ENCODE measurements at regions not wholly inside any gene's neighbourhood (a gene's known extent, or its start where the extent isn't known, plus 50 kb on each side); places are given as distances from the start of the nearest gene placed in this dataset.
"Not testable (repeated sequence)": the region's sequence is repeated elsewhere in the genome, so short reads cannot be mapped to it uniquely, and the experiment has no call there.

DNA sequence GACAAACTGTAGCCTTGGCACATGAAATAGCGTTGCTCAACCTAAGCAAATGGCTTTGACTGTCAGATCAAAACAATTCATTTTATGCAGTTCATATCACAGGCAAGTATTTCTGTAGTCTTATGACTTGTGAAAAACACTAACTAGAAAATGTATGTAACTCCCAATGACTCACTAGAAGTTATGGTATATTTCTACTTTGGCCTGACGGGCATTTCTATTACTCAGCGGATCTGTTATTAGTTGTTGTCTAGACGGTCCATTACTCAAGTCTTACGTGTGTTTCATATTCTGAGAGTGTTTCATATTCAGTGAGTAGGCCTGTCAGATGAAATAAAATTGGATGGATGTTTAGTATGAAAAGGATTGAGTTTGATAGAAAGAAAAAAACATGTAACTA, 880.9 kb downstream of the PRIM2 start:
- H3K36me3 ChIP-seq, result no peaks in the 10 kb centered on the region
- ATAC-seq, result no peak
- H3K27me3 ChIP-seq, result no peaks in the 10 kb centered on the region
- no peaks in the 10 kb centered on the region for H3K9me3 ChIP-seq
- H3K4me3 ChIP-seq, result no peak overlapping the region
- in situ Hi-C loops (cut with MboI; ENCODE audit: low sequenced_read_pairs in 4 of 4) (no loop called here), intact Hi-C loops (cut with DNase I; ENCODE audit: low total_unique reads) (no loop called here)
- TF ChIP-seq POLR2A (IDR thresholded peaks at IDR 0.05), result no peak
- TF ChIP-seq, protein P1, sequence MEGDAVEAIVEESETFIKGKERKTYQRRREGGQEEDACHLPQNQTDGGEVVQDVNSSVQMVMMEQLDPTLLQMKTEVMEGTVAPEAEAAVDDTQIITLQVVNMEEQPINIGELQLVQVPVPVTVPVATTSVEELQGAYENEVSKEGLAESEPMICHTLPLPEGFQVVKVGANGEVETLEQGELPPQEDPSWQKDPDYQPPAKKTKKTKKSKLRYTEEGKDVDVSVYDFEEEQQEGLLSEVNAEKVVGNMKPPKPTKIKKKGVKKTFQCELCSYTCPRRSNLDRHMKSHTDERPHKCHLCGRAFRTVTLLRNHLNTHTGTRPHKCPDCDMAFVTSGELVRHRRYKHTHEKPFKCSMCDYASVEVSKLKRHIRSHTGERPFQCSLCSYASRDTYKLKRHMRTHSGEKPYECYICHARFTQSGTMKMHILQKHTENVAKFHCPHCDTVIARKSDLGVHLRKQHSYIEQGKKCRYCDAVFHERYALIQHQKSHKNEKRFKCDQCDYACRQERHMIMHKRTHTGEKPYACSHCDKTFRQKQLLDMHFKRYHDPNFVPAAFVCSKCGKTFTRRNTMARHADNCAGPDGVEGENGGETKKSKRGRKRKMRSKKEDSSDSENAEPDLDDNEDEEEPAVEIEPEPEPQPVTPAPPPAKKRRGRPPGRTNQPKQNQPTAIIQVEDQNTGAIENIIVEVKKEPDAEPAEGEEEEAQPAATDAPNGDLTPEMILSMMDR (IDR thresholded peaks at IDR 0.05 in 4 of 5, conservative IDR thresholded peaks at IDR 0.05 in 1 of 5), result no peak
- no peak overlapping the region for H3K27ac ChIP-seq
- H3K4me1 ChIP-seq, result no peaks in the 10 kb centered on the region
- DNase-seq, result no peak

DNA sequence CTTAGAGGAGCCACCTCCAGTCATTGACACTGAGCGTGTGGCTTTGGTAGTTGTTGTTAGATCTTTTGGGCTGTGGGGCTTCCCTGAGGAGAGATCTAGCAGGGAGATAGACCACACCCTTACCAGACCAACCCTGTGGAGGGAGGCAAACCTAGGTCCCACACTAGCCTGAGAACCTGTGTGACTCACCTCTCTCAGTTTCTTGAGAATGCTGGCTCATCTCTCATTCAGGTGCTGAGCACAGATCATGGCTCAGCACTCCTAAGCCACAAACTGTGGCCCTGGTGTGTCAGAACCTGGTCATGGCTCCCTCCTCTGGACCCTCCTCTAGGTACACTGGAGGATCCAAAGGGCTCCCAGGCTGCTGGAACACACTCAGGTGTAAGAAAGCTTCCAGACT, 919.7 kb downstream of the PRIM2 start:
- in situ Hi-C loops (cut with MboI; ENCODE audit: low sequenced_read_pairs in 4 of 4); H3K36me3 ChIP-seq; H3K27me3 ChIP-seq; H3K4me1 ChIP-seq; H3K9me3 ChIP-seq; H3K4me3 ChIP-seq; ATAC-seq; intact Hi-C loops (cut with DNase I; ENCODE audit: low total_unique reads); H3K27ac ChIP-seq; DNase-seq: not testable (repeated sequence)

DNA sequence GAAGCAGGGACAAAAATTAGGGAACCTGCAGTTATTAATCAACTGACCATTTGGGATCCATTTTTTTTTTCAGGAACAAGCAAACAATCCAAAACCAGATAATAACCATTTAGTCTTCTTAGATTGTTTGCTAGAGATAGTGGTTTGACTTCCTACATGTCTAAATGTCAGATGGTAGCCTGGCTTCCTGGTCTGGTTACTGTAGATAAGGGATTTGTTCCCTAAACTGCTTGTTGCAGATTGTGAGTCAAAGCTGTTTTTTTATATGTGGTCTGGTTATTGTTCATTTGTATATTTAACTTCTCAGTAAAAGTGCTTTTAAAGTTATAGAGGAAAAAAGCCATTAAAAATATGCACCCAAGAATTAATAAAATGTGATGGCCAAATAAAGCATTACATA, 921.0 kb downstream of the PRIM2 start:
- H3K9me3 ChIP-seq; H3K27ac ChIP-seq; DNase-seq; in situ Hi-C loops (cut with MboI; ENCODE audit: low sequenced_read_pairs in 4 of 4); H3K4me3 ChIP-seq; H3K4me1 ChIP-seq; H3K27me3 ChIP-seq; intact Hi-C loops (cut with DNase I; ENCODE audit: low total_unique reads); H3K36me3 ChIP-seq; ATAC-seq: not testable (repeated sequence)

DNA sequence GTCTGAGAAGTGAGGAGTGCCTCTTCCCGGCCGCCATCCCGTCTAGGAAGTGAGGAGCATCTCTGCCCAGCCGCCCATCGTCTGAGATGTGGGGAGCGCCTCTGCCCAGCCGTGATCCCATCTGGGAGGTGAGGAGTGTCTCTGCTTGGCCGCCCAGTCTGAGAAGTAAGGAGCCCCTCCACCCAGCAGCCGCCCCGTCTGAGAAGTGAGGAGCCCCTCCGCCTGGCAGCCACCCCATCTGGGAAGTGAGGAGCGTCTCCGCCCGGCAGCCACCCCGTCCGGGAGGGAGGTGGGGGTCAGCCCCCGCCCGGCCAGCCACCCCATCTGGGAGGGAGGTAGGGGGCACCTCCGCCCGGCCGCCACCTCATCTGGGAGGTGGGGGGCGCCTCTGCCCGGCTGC, 940.2 kb downstream of the PRIM2 start:
- ATAC-seq; H3K9me3 ChIP-seq; H3K4me3 ChIP-seq; H3K27me3 ChIP-seq; H3K4me1 ChIP-seq; H3K27ac ChIP-seq; in situ Hi-C loops (cut with MboI; ENCODE audit: low sequenced_read_pairs in 4 of 4); H3K36me3 ChIP-seq; DNase-seq; intact Hi-C loops (cut with DNase I; ENCODE audit: low total_unique reads): not testable (repeated sequence)

DNA sequence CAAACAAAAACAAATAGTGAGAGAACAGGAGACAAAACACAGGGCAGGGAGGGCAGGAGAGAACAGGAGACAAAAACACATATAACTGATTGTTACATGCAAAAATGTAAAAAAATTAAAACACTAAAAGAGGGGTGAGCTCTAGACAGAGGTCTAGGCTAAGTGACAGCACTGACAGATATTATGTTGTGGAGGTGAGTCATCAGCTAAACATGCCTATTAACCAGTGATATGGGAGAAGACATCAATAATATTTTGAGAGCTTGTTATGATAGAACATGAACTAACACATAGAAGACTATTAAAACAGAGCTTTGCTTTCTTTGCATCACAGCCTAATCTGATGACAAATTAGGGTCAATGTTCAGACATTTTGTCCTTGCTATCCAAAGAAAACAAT, 972.7 kb downstream of the PRIM2 start:
- no peaks in the 10 kb centered on the region for H3K36me3 ChIP-seq
- intact Hi-C loops (cut with DNase I; ENCODE audit: low total_unique reads), result no loop called here
- H3K27ac ChIP-seq, result no peak overlapping the region
- ATAC-seq (no peak), DNase-seq (no peak)
- H3K9me3 ChIP-seq, result no peaks in the 10 kb centered on the region
- H3K4me1 ChIP-seq, result no peaks in the 10 kb centered on the region
- TF ChIP-seq, protein P1 (IDR thresholded peaks at IDR 0.05 in 4 of 5, conservative IDR thresholded peaks at IDR 0.05 in 1 of 5), result no peak
- TF ChIP-seq POLR2A (IDR thresholded peaks at IDR 0.05), result no peak
- in situ Hi-C loops (cut with MboI; ENCODE audit: low sequenced_read_pairs in 4 of 4), result no loop called here
- no peaks in the 10 kb centered on the region for H3K27me3 ChIP-seq
- H3K4me3 ChIP-seq, result no peak overlapping the region

DNA sequence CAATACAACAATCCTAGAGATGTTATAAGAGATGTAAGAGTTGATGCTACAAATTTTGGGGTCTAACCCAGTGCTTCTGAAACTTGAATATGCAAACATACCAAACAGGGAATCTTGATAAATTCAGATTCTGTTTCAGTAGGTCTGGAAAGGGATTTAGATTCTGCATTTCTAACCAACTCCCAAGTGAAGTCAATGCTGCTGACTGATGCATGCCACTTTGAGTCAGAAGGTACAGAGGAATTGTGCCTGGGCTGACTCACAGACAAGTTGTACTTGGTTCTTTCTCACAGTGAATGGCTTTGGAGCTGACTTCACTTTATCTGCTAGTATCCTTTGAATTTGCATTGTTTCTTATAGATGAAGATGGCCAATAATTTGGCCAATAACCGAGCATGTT, 973.9 kb downstream of the PRIM2 start:
- intact Hi-C loops (cut with DNase I; ENCODE audit: low total_unique reads); in situ Hi-C loops (cut with MboI; ENCODE audit: low sequenced_read_pairs in 4 of 4); H3K27ac ChIP-seq; ATAC-seq; DNase-seq; H3K9me3 ChIP-seq; H3K4me3 ChIP-seq; H3K36me3 ChIP-seq; H3K4me1 ChIP-seq; H3K27me3 ChIP-seq: not testable (repeated sequence)

DNA sequence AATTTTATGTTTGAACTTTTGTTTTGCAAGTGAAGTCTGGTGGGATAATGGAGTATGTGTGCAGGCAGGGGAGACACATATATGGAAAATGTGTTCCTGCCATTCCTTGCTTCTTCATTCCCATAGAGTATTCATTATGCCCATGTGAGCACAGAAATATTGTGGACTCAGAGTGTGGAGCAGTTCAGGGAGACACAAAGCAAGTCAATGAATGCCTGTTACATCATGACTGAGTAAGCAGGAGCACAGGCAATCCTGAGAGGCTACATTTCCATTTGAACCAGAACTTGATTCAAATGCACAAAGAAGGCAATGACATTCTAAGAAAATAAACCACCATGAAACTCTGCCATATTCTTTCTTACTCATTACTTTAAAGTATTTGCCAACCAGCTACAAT, 990.5 kb downstream of the PRIM2 start:
- not testable (repeated sequence) for ATAC-seq

DNA sequence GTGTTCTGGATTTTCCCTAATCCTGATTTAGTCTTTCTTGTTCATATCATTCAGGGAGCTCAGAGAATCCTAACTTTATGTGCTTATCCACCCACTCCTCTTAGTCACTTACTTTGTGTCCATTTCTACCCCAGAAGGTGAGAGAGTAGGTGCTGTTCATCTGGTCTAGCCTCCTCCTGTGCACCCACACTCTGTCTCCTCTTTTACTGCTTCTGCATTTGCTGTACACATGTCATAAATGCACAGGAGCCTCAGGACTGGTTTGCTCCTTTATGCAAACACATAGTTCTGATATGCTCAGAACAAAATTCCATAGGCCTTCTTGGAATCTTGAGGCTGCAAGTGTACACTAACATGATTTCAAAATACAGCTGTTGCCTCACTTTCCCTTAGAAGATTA, 1014.7 kb downstream of the PRIM2 start:
- intact Hi-C loops (cut with DNase I; ENCODE audit: low total_unique reads), result not testable (repeated sequence)

More for the DNA sequence above, 990.5 kb downstream of the PRIM2 start:
- H3K4me3 ChIP-seq; H3K36me3 ChIP-seq; H3K27ac ChIP-seq; DNase-seq; in situ Hi-C loops (cut with MboI; ENCODE audit: low sequenced_read_pairs in 4 of 4); H3K4me1 ChIP-seq; H3K9me3 ChIP-seq; intact Hi-C loops (cut with DNase I; ENCODE audit: low total_unique reads); H3K27me3 ChIP-seq: not testable (repeated sequence)

DNA sequence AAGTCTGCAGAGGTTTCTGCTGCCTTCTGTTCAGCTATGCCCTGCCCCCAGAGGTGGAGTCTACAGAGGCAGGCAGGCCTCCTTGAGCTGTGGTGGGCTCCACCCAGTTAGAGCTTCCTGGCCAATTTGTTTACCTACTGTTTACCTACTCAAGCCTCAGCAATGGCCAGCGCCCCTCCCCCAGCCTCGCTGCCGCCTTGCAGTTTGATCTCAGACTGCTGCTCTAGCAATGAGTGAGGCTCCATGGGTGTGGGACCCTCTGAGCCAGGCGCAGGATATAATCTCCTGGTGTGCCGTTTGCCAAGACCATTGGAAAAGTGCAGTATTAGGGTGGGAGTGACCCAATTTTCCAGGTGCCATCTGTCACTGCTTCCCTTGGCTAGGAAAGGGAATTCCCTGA, 1024.9 kb downstream of the PRIM2 start:
- in situ Hi-C loops (cut with MboI; ENCODE audit: low sequenced_read_pairs in 4 of 4); H3K4me3 ChIP-seq; H3K9me3 ChIP-seq; H3K27ac ChIP-seq; ATAC-seq; DNase-seq; H3K27me3 ChIP-seq; intact Hi-C loops (cut with DNase I; ENCODE audit: low total_unique reads); H3K36me3 ChIP-seq; H3K4me1 ChIP-seq: not testable (repeated sequence)

More for the DNA sequence above, 1014.7 kb downstream of the PRIM2 start:
- H3K27ac ChIP-seq; H3K4me1 ChIP-seq; in situ Hi-C loops (cut with MboI; ENCODE audit: low sequenced_read_pairs in 4 of 4); H3K36me3 ChIP-seq; DNase-seq; H3K4me3 ChIP-seq; ATAC-seq; H3K9me3 ChIP-seq; H3K27me3 ChIP-seq: not testable (repeated sequence)

DNA sequence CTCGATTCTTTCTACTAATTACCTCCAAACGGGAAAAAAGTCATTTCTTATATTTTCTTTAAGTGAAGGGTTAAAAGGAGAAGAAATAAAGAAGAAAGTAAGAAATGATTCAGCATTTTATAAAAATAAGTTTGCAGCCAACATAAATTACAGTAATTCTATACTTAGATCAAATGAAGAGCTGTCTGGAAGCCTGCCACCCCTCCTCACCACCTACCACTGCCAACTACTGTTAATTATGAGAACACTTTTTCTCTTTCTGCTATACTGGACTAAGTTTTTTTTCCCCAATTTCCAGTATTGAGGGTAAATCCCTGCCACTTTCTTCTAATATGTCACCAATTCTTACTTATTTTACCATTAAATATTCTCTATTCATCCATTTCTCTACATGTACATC, 1030.1 kb downstream of the PRIM2 start:
- intact Hi-C loops (cut with DNase I; ENCODE audit: low total_unique reads); ATAC-seq; DNase-seq; H3K4me3 ChIP-seq; H3K36me3 ChIP-seq; in situ Hi-C loops (cut with MboI; ENCODE audit: low sequenced_read_pairs in 4 of 4); H3K27ac ChIP-seq; H3K4me1 ChIP-seq; H3K27me3 ChIP-seq; H3K9me3 ChIP-seq: not testable (repeated sequence)

DNA sequence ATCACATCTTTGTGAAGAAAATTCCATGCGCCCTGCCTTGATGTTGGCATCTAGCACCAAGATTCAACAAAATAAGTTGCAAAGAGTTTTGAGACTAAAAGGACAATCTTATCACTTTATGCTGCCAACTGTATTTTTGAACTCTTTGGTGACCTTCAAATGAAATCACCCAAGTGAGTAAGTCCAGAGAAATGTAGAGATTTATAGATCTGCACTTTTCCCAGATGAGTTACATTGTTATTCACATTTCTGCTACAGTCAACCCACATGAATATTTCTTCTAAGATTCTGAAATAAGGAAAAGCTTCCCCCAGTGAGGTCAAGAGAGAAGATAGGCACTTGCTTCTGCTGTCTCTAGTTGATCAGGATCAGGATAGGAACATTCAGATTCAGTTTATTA, 1034.2 kb downstream of the PRIM2 start:
- ATAC-seq; DNase-seq; in situ Hi-C loops (cut with MboI; ENCODE audit: low sequenced_read_pairs in 4 of 4); H3K27me3 ChIP-seq; H3K4me3 ChIP-seq; H3K9me3 ChIP-seq; H3K4me1 ChIP-seq; H3K36me3 ChIP-seq; intact Hi-C loops (cut with DNase I; ENCODE audit: low total_unique reads); H3K27ac ChIP-seq: not testable (repeated sequence)

Measured in gastrocnemius medialis (tissue), 4 donors.